ENCODE measurements at regions not wholly inside any gene's neighbourhood (a gene's known extent, or its start where the extent isn't known, plus 50 kb on each side); places are given as distances from the start of the nearest gene placed in this dataset.
"Not testable (repeated sequence)": the region's sequence is repeated elsewhere in the genome, so short reads cannot be mapped to it uniquely, and the experiment has no call there.

DNA sequence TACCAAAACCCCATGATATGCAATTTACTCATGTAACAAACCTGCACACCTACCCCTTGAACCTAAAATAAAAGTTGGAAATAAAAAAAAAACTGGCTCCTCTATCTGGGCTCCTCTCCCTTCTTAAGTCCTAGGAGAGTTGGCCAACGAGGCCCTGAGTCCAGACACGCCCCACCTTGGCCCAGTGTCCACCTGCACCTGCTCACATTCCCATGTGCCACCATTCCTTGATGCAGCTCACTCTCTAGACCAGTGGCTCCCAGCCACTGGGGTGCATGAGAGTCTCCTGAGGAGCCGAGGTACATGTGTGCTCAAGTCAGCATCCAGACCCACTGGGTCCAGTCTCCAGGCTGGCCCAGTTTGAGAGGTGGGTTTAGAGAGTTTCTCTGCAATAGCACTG is 157.4 kb downstream of the BCL2L11 start:
- not testable (repeated sequence) for TF ChIP-seq POLR2A (IDR thresholded peaks at IDR 0.05)
- TF ChIP-seq, protein P1, sequence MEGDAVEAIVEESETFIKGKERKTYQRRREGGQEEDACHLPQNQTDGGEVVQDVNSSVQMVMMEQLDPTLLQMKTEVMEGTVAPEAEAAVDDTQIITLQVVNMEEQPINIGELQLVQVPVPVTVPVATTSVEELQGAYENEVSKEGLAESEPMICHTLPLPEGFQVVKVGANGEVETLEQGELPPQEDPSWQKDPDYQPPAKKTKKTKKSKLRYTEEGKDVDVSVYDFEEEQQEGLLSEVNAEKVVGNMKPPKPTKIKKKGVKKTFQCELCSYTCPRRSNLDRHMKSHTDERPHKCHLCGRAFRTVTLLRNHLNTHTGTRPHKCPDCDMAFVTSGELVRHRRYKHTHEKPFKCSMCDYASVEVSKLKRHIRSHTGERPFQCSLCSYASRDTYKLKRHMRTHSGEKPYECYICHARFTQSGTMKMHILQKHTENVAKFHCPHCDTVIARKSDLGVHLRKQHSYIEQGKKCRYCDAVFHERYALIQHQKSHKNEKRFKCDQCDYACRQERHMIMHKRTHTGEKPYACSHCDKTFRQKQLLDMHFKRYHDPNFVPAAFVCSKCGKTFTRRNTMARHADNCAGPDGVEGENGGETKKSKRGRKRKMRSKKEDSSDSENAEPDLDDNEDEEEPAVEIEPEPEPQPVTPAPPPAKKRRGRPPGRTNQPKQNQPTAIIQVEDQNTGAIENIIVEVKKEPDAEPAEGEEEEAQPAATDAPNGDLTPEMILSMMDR (IDR thresholded peaks at IDR 0.05 in 4 of 5, conservative IDR thresholded peaks at IDR 0.05 in 1 of 5), result not testable (repeated sequence)
